ENCODE measurements at regions not wholly inside any gene's neighbourhood (a gene's known extent, or its start where the extent isn't known, plus 50 kb on each side); places are given as distances from the start of the nearest gene placed in this dataset.

DNA sequence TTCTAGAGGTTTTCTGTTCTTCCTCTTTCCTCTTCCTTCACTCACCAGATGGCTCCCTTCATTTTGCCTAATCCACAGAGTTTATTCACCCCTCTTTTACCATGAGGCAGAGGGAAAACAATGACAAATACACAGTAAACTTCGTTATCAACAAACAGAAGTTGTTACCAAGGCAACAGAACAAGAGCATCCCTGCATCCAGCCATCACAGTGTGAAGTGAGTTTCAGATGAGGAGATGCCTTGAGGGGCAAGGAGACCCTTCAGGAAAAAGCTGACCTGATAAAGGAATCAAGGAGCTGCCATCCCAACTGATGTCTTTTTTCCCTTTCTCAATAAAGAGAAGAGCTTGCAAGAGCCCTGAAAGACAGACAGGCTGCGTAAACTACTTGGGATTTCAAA lies 195.3 kb downstream of the BRINP2 start:
- TF ChIP-seq CTCF (IDR thresholded peaks at IDR 0.05) (no peak), POLR2A (IDR thresholded peaks at IDR 0.05) (no peak)
